Stimulated activated naive CD8-positive, alpha-beta T cell treated with anti-CD3 and anti-CD28 coated beads, Interleukin-15, amount 100 ng/mL, for 72 hours (primary cell): ENCODE measurements at regions not wholly inside any gene's neighbourhood (a gene's known extent, or its start where the extent isn't known, plus 50 kb on each side); places are given as distances from the start of the nearest gene placed in this dataset.
A peak's percentile ranks its signal among the peaks of the same experiment; 100 is the strongest.
"Not testable (repeated sequence)": the region's sequence is repeated elsewhere in the genome, so short reads cannot be mapped to it uniquely, and the experiment has no call there.

Experiments
- ATAC-seq: fragments of 150-1000 bp; cut with Tn5 transposase; 2 replicates; pipeline ENCODE4 v1.10.0; 2021; ENCODE audit warnings: mild to moderate bottlenecking, moderate library complexity
- DNase-seq, 2 donors: peaks; one replicate each; pipeline ENCODE4 v3.0.0; 2021 to 2022
- H3K27ac Mint-ChIP-seq, 2 donors: one replicate each; pipeline ENCODE4 v1.8.0; 2022; ENCODE audit warnings: mild to moderate bottlenecking in 2 of 2, mixed read lengths in 2 of 2, moderate library complexity in 2 of 2
- H3K27me3 Mint-ChIP-seq: one replicate; pipeline ENCODE4 v1.8.0; 2022; ENCODE audit warnings: mixed read lengths
- H3K4me1 Mint-ChIP-seq: one replicate; pipeline ENCODE4 v1.8.0; 2022; ENCODE audit warnings: mild to moderate bottlenecking, mixed read lengths
- H3K4me3 Mint-ChIP-seq, 2 donors: one replicate each; pipeline ENCODE4 v1.8.0; 2022; ENCODE audit warnings: mild to moderate bottlenecking in 2 of 2, mixed read lengths in 2 of 2, moderate library complexity in 1 of 2
- H3K9me3 Mint-ChIP-seq, 2 donors: one replicate each; pipeline ENCODE4 v1.8.0; 2022; ENCODE audit warnings: mixed read lengths in 2 of 2

- DNase-seq (no peak), ATAC-seq (no peak)
- no peaks in the 10 kb centered on the region for H3K4me1 Mint-ChIP-seq
- no peaks in the 10 kb centered on the region for H3K9me3 Mint-ChIP-seq
- no peak overlapping the region for H3K27ac Mint-ChIP-seq
- no peaks in the 10 kb centered on the region for H3K27me3 Mint-ChIP-seq
- H3K4me3 Mint-ChIP-seq: no peak overlapping the region
These were observed 220.8 kb downstream of the SPANXN3 start for GRCh38 chrX:143296521-143296920.

GRCh38 chrX:143287236-143287635 lies 230.0 kb downstream of the SPANXN3 start:
- H3K9me3 Mint-ChIP-seq: no peaks in the 10 kb centered on the region
- no peak overlapping the region for H3K4me3 Mint-ChIP-seq
- no peak for DNase-seq
- H3K27ac Mint-ChIP-seq: no peak overlapping the region
- no peak for ATAC-seq
- H3K4me1 Mint-ChIP-seq: no peaks in the 10 kb centered on the region
- H3K27me3 Mint-ChIP-seq: no peaks in the 10 kb centered on the region

- no peaks in the 10 kb centered on the region for H3K27me3 Mint-ChIP-seq
- no peak for ATAC-seq
- DNase-seq: no peak
- no peaks in the 10 kb centered on the region for H3K4me1 Mint-ChIP-seq
- no peak overlapping the region for H3K27ac Mint-ChIP-seq
- peaks cover 0 to 6% of the 10 kb centered on the region in 2 donors for H3K9me3 Mint-ChIP-seq
- H3K4me3 Mint-ChIP-seq: no peak overlapping the region
These were observed 244.6 kb downstream of the SPANXN4 start for GRCh38 chrX:143270317-143270716.

GRCh38 chrX:143244593-143244992 lies 218.9 kb downstream of the SPANXN4 start:
- DNase-seq, ATAC-seq, H3K27ac Mint-ChIP-seq, H3K9me3 Mint-ChIP-seq, H3K27me3 Mint-ChIP-seq, H3K4me3 Mint-ChIP-seq, H3K4me1 Mint-ChIP-seq: not testable (repeated sequence)

GRCh38 chrX:143240658-143241057 lies 214.9 kb downstream of the SPANXN4 start:
- Mint-ChIP-seq H3K9me3 (peaks cover 0 to 7% of the 10 kb centered on the region in 2 donors), H3K4me1 (no peaks in the 10 kb centered on the region), H3K4me3 (no peak overlapping the region), H3K27me3 (no peaks in the 10 kb centered on the region), H3K27ac (no peak overlapping the region)
- no peak for ATAC-seq
- DNase-seq: no peak

- no peaks in the 10 kb centered on the region for H3K9me3 Mint-ChIP-seq
- no peak for DNase-seq
These were observed 205.8 kb downstream of the SPANXN4 start for GRCh38 chrX:143231492-143231891.

GRCh38 chrX:143228600-143228999 lies 202.9 kb downstream of the SPANXN4 start:
- H3K4me1 Mint-ChIP-seq, DNase-seq, H3K9me3 Mint-ChIP-seq, ATAC-seq, H3K4me3 Mint-ChIP-seq, H3K27me3 Mint-ChIP-seq, H3K27ac Mint-ChIP-seq: not testable (repeated sequence)

More at GRCh38 chrX:143231492-143231891, 205.8 kb downstream of the SPANXN4 start:
- Mint-ChIP-seq H3K4me3 (no peak overlapping the region), H3K4me1 (no peaks in the 10 kb centered on the region), H3K27me3 (no peaks in the 10 kb centered on the region), H3K27ac (no peak overlapping the region)
- ATAC-seq: no peak

- DNase-seq (no peak), ATAC-seq (no peak)
- Mint-ChIP-seq H3K27me3 (no peaks in the 10 kb centered on the region), H3K4me3 (no peak overlapping the region), H3K27ac (no peak overlapping the region), H3K9me3 (no peaks in the 10 kb centered on the region), H3K4me1 (no peaks in the 10 kb centered on the region)
These were observed 181.2 kb downstream of the SPANXN4 start for GRCh38 chrX:143206966-143207365.

GRCh38 chrX:143171703-143172102 lies 146.0 kb downstream of the SPANXN4 start:
- H3K4me1 Mint-ChIP-seq: no peaks in the 10 kb centered on the region

GRCh38 chrX:143165778-143166177 lies 140.1 kb downstream of the SPANXN4 start:
- H3K4me1 Mint-ChIP-seq: no peaks in the 10 kb centered on the region
- H3K27me3 Mint-ChIP-seq: no peaks in the 10 kb centered on the region
- ATAC-seq (no peak), DNase-seq (no peak)
- no peaks in the 10 kb centered on the region for H3K9me3 Mint-ChIP-seq
- no peak overlapping the region for H3K27ac Mint-ChIP-seq
- H3K4me3 Mint-ChIP-seq: no peak overlapping the region

More at GRCh38 chrX:143171703-143172102, 146.0 kb downstream of the SPANXN4 start:
- no peaks in the 10 kb centered on the region for H3K9me3 Mint-ChIP-seq
- ATAC-seq (no peak), DNase-seq (no peak)
- no peaks in the 10 kb centered on the region for H3K27me3 Mint-ChIP-seq
- H3K4me3 Mint-ChIP-seq: no peak overlapping the region
- peak overlapping the region in 1 of 2 donors; percentile 82 for H3K27ac Mint-ChIP-seq

- H3K9me3 Mint-ChIP-seq: no peaks in the 10 kb centered on the region
- no peak for ATAC-seq
- no peak overlapping the region for H3K4me3 Mint-ChIP-seq
These were observed 114.0 kb downstream of the SPANXN4 start for GRCh38 chrX:143139681-143140080.

GRCh38 chrX:143121477-143121876 lies 95.7 kb downstream of the SPANXN4 start:
- DNase-seq (no peak), ATAC-seq (no peak)
- Mint-ChIP-seq H3K27me3 (no peaks in the 10 kb centered on the region), H3K9me3 (no peaks in the 10 kb centered on the region), H3K4me1 (no peaks in the 10 kb centered on the region), H3K27ac (no peak overlapping the region), H3K4me3 (no peak overlapping the region)

More at GRCh38 chrX:143139681-143140080, 114.0 kb downstream of the SPANXN4 start:
- H3K4me1 Mint-ChIP-seq: no peaks in the 10 kb centered on the region
- no peak overlapping the region for H3K27ac Mint-ChIP-seq
- H3K27me3 Mint-ChIP-seq: no peaks in the 10 kb centered on the region
- DNase-seq: no peak

- DNase-seq: no peak
- Mint-ChIP-seq H3K9me3 (peaks cover 0 to 11% of the 10 kb centered on the region in 2 donors), H3K4me1 (no peaks in the 10 kb centered on the region), H3K27ac (no peak overlapping the region), H3K4me3 (no peak overlapping the region), H3K27me3 (no peaks in the 10 kb centered on the region)
- no peak for ATAC-seq
These were observed 89.7 kb downstream of the SPANXN4 start for GRCh38 chrX:143115466-143115865.

GRCh38 chrX:143095816-143096215 lies 70.1 kb downstream of the SPANXN4 start:
- no peak overlapping the region for H3K27ac Mint-ChIP-seq
- DNase-seq: no peak
- no peak for ATAC-seq
- no peaks in the 10 kb centered on the region for H3K4me1 Mint-ChIP-seq
- no peak overlapping the region for H3K4me3 Mint-ChIP-seq
- peaks cover 5 to 12% of the 10 kb centered on the region in 2 donors for H3K9me3 Mint-ChIP-seq
- no peaks in the 10 kb centered on the region for H3K27me3 Mint-ChIP-seq

GRCh38 chrX:143095321-143095720 lies 69.6 kb downstream of the SPANXN4 start:
- ATAC-seq (no peak), DNase-seq (no peak)
- peaks cover 5 to 12% of the 10 kb centered on the region in 2 donors for H3K9me3 Mint-ChIP-seq
- H3K27me3 Mint-ChIP-seq: no peaks in the 10 kb centered on the region
- H3K27ac Mint-ChIP-seq: no peak overlapping the region
- H3K4me1 Mint-ChIP-seq: no peaks in the 10 kb centered on the region
- no peak overlapping the region for H3K4me3 Mint-ChIP-seq

- no peaks in the 10 kb centered on the region for H3K4me1 Mint-ChIP-seq
- no peak overlapping the region for H3K4me3 Mint-ChIP-seq
- peaks cover 5 to 12% of the 10 kb centered on the region in 2 donors for H3K9me3 Mint-ChIP-seq
- H3K27ac Mint-ChIP-seq: no peak overlapping the region
- no peak for DNase-seq
- no peaks in the 10 kb centered on the region for H3K27me3 Mint-ChIP-seq
- no peak for ATAC-seq
These were observed 68.8 kb downstream of the SPANXN4 start for GRCh38 chrX:143094417-143095023.
